ENCODE measurements at regions not wholly inside any gene's neighbourhood (a gene's known extent, or its start where the extent isn't known, plus 50 kb on each side); places are given as distances from the start of the nearest gene placed in this dataset.

DNA sequence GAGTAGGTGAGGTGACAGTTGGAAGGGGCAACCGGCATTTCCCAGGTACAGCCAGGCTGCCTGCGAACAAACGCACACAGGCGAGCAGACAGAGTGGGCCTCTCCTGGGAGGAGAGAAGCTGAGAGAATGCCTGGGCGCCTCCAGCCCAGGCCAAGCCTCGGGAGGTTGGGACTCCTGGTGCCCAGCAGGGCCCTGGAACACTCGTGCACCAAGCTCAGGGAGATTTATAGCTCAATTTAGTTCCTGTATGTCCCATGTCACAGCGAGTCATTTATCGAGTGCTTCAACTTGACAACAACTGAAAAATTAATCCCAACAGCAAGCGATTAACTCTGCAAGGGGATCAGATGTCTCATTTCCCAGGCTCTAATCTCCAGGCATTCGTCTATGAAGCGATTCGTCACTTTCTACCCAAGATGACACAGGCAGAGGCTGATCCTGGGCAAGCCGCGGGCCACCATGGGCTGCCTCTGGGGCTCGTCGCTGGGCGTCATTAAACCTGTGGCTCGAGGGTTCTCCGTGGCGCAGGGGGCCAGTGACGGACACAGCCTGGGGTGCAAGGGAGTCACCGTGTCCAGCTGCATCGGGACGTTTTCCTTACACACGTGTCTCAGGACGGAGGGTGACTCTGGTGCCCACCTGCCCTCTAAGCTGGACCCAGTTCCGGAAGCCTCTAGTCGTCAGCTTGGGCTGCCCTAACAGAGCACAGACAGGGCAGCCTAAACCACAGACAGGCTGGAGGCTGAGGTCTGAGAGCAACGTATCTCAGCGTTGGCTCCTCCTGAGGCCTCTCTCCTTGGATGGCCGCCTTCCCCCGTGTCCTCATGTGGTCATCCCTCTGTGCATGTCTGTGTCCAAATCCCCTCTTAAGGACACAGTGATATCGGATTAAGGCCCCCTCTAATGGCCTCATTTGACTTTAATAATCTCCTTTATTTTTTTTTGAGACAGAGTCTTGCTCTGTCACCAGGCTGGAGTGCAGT, 154.1 kb downstream of the CTTN start:
- TF ChIP-seq, protein P1, sequence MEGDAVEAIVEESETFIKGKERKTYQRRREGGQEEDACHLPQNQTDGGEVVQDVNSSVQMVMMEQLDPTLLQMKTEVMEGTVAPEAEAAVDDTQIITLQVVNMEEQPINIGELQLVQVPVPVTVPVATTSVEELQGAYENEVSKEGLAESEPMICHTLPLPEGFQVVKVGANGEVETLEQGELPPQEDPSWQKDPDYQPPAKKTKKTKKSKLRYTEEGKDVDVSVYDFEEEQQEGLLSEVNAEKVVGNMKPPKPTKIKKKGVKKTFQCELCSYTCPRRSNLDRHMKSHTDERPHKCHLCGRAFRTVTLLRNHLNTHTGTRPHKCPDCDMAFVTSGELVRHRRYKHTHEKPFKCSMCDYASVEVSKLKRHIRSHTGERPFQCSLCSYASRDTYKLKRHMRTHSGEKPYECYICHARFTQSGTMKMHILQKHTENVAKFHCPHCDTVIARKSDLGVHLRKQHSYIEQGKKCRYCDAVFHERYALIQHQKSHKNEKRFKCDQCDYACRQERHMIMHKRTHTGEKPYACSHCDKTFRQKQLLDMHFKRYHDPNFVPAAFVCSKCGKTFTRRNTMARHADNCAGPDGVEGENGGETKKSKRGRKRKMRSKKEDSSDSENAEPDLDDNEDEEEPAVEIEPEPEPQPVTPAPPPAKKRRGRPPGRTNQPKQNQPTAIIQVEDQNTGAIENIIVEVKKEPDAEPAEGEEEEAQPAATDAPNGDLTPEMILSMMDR (IDR thresholded peaks at IDR 0.05; ENCODE audit: low read depth, low read length), result no peak
- TF ChIP-seq MYC (IDR thresholded peaks at IDR 0.05; ENCODE audit: low read depth, low read length), result no peak

All from NB4 (cell line).